ENCODE measurements at regions not wholly inside any gene's neighbourhood (a gene's known extent, or its start where the extent isn't known, plus 50 kb on each side); places are given as distances from the start of the nearest gene placed in this dataset.

DNA sequence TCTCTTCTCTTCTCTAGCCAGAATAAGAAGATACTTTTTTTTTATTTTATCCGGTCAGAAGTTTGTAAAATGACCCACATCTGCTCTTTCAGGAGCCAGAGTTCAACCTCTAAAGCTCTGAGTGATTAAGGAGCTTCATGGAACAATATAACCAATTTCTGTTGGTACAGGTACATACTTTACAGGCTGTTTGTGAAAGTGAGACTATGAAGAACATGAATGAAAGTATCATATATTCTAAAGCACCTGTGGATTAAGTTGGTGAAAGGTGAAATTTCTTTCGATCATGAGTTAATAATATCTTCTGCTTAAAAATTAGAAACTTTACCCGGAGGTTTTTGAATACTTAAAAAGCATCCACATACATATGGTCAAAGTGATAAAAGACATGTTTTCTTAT, 65.2 kb downstream of the DMRT2 start:
- Histone ChIP-seq H3K9me3 (no peaks in the 10 kb centered on the region), H3K4me1 (no peaks in the 10 kb centered on the region), H3K4me3 (no peak overlapping the region), H3K27me3 (no peaks in the 10 kb centered on the region), H3K27ac (no peak overlapping the region), H3K36me3 (no peaks in the 10 kb centered on the region)
- no peak for DNase-seq
- no peak for TF ChIP-seq POLR2A (IDR thresholded peaks at IDR 0.05)
- TF ChIP-seq, protein P1, sequence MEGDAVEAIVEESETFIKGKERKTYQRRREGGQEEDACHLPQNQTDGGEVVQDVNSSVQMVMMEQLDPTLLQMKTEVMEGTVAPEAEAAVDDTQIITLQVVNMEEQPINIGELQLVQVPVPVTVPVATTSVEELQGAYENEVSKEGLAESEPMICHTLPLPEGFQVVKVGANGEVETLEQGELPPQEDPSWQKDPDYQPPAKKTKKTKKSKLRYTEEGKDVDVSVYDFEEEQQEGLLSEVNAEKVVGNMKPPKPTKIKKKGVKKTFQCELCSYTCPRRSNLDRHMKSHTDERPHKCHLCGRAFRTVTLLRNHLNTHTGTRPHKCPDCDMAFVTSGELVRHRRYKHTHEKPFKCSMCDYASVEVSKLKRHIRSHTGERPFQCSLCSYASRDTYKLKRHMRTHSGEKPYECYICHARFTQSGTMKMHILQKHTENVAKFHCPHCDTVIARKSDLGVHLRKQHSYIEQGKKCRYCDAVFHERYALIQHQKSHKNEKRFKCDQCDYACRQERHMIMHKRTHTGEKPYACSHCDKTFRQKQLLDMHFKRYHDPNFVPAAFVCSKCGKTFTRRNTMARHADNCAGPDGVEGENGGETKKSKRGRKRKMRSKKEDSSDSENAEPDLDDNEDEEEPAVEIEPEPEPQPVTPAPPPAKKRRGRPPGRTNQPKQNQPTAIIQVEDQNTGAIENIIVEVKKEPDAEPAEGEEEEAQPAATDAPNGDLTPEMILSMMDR (IDR thresholded peaks at IDR 0.05), result no peak

DNA sequence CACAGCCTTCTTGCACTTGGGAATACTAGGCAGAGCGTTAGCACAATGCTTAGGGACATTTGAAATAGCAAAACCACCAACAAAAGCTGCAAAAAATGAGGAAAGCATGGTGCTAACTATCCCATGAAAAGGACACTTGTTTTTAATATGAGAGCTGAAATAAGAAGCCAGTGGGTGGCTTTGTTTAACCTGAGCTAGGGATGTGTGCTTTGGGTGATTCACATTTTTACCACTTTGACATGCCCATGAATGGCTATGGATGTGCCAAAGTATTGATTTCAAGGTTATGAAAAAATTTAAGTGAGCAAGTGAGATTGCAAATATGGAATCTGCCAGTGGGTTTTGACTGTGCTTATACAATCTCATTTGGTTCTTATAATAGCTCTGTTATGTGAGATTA, 67.3 kb downstream of the DMRT2 start:
- TF ChIP-seq, protein P1 (IDR thresholded peaks at IDR 0.05), result no peak
- no peak for TF ChIP-seq POLR2A (IDR thresholded peaks at IDR 0.05)
- Histone ChIP-seq H3K4me3 (no peak overlapping the region), H3K9me3 (no peaks in the 10 kb centered on the region), H3K27me3 (no peaks in the 10 kb centered on the region), H3K27ac (no peak overlapping the region), H3K36me3 (no peaks in the 10 kb centered on the region), H3K4me1 (no peaks in the 10 kb centered on the region)
- DNase-seq, result no peak

DNA sequence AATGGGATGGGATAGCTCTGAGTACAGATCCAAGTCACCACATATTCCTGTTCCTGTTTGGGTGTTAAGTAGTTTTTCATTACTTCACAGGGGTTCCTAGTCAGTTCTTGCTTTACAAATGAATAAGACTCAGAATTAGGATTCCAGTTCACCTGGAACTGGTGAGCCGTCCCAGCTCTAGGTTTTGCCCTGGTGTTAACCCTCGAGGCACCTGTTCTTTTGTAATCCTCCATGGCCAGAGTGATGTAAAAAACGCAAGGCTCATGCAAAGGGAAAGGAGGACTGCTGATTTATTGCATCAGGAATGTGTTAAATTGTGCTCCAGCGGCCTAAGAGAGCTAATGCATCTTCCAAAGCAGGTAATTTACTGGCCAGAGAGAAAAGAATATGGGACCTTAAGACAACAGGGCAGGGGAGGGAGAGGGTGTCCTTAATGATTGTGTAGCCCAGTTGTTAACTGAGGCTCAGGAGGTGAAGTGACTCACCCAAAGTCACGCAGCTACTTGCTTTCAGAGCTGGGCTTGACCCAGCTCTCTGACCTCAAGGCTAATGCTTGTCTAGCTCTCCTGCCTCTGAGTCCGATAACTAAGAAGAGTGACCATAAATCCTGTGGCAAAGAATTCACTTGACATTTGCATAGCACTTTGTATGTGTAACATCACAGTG, 70.5 kb downstream of the DMRT2 start:
- Histone ChIP-seq H3K4me3 (no peak overlapping the region), H3K4me1 (no peaks in the 10 kb centered on the region), H3K27ac (no peak overlapping the region), H3K27me3 (no peaks in the 10 kb centered on the region), H3K36me3 (no peaks in the 10 kb centered on the region), H3K9me3 (no peaks in the 10 kb centered on the region)
- TF ChIP-seq POLR2A (IDR thresholded peaks at IDR 0.05), result no peak
- TF ChIP-seq, protein P1 (IDR thresholded peaks at IDR 0.05), result no peak
- no peak for DNase-seq

DNA sequence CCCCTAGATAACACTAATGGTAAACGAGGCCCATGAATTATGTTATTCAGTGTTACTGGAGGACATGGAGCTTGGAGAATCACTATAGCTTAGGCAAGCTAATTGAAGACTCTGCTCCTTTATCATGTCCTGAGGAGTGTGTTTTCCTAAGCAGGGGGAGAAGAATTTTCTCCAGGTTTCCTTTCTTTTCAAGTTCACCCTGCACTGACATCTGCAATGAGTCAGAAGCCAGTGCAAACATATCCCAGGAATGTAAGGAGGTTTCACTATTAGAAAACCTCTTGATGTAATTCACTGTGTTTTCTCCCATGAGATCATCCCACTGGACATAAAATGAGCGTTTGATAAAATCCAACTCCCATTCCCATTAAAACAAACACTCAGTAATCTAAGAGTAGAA, 75.6 kb downstream of the DMRT2 start:
- H3K4me1 ChIP-seq, result no peaks in the 10 kb centered on the region
- TF ChIP-seq POLR2A (IDR thresholded peaks at IDR 0.05), result no peak
- TF ChIP-seq, protein P1 (IDR thresholded peaks at IDR 0.05), result no peak
- no peaks in the 10 kb centered on the region for H3K9me3 ChIP-seq
- H3K36me3 ChIP-seq, result no peaks in the 10 kb centered on the region
- DNase-seq, result no peak
- no peaks in the 10 kb centered on the region for H3K27me3 ChIP-seq
- H3K27ac ChIP-seq, result no peak overlapping the region
- no peak overlapping the region for H3K4me3 ChIP-seq

DNA sequence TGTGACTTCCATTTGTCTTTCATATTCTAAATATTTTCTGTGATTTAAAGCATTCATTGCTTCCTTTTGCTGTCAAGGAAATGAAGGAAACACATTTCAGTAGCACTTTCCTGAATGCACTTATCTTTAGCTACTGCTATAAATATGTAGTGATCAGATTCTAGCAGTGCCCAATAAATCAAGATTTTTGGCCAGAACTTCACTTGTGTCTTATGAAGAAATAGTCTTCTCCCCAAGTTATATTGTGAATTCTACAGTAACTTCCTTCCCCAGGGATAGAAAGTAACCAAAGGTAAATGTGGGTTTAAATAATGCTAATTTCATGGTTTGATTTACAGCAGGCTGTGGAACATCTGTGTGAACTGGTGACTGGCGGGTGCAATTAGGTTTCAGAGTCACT, 77.9 kb downstream of the DMRT2 start:
- no peak for DNase-seq

More for the DNA sequence above, 77.9 kb downstream of the DMRT2 start:
- no peak for TF ChIP-seq POLR2A (IDR thresholded peaks at IDR 0.05)
- TF ChIP-seq, protein P1 (IDR thresholded peaks at IDR 0.05), result no peak
- H3K9me3 ChIP-seq, result no peaks in the 10 kb centered on the region
- no peak overlapping the region for H3K27ac ChIP-seq
- H3K36me3 ChIP-seq, result no peaks in the 10 kb centered on the region
- H3K27me3 ChIP-seq, result no peaks in the 10 kb centered on the region
- H3K4me3 ChIP-seq, result no peak overlapping the region
- no peaks in the 10 kb centered on the region for H3K4me1 ChIP-seq

Data from Peyer's patch (tissue), 4 donors.